ENCODE measurements at regions not wholly inside any gene's neighbourhood (a gene's known extent, or its start where the extent isn't known, plus 50 kb on each side); places are given as distances from the start of the nearest gene placed in this dataset.

GRCh38 chr10:25820472-25820871, 113.6 kb upstream of the MYO3A start:
- peaks cover 0 to 4% (median 0%) of the 10 kb centered on the region in 4 donors for H3K9me3 ChIP-seq
- no peak overlapping the region for H3K27ac ChIP-seq
- no peaks in the 10 kb centered on the region for H3K36me3 ChIP-seq
- no peak overlapping the region for H3K4me3 ChIP-seq
- DNase-seq, result no peak
- no peaks in the 10 kb centered on the region for H3K27me3 ChIP-seq
- no peaks in the 10 kb centered on the region for H3K4me1 ChIP-seq
- 65 to 74% (median 67%) methylated on average over 2 of the region's 2 CpGs for WGBS, 5 donors
- TF ChIP-seq, protein P1, sequence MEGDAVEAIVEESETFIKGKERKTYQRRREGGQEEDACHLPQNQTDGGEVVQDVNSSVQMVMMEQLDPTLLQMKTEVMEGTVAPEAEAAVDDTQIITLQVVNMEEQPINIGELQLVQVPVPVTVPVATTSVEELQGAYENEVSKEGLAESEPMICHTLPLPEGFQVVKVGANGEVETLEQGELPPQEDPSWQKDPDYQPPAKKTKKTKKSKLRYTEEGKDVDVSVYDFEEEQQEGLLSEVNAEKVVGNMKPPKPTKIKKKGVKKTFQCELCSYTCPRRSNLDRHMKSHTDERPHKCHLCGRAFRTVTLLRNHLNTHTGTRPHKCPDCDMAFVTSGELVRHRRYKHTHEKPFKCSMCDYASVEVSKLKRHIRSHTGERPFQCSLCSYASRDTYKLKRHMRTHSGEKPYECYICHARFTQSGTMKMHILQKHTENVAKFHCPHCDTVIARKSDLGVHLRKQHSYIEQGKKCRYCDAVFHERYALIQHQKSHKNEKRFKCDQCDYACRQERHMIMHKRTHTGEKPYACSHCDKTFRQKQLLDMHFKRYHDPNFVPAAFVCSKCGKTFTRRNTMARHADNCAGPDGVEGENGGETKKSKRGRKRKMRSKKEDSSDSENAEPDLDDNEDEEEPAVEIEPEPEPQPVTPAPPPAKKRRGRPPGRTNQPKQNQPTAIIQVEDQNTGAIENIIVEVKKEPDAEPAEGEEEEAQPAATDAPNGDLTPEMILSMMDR (IDR thresholded peaks at IDR 0.05), result no peak
- TF ChIP-seq EP300 (IDR thresholded peaks at IDR 0.05), result no peak
- no peak for TF ChIP-seq POLR2A (IDR thresholded peaks at IDR 0.05)
- TF ChIP-seq POLR2AphosphoS5 (IDR thresholded peaks at IDR 0.05), result no peak
- intact Hi-C loops (cut with DNase I; ENCODE audit: low total_unique reads), result no loop called here

DNA sequence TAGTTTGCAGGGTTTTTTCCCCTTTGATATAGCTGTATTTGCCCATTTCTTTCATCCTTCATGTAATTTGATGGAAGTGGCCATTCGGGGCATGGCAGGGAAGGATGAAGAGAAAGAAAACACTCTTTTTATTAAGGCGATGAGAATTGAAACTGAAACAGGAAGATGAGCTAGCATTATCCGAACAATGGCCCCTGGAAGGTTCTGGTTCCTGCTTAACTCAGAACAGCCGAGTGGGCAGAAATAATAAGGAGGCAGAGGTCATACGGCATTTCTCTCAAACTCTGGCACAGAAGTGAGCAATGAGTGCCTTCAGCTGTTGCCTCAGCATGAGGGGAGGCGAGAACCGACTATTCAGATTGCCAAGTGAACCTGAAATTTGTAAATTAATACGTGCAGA, 113.2 kb upstream of the MYO3A start:
- Histone ChIP-seq H3K36me3 (no peaks in the 10 kb centered on the region), H3K4me3 (no peak overlapping the region), H3K27ac (no peak overlapping the region), H3K27me3 (no peaks in the 10 kb centered on the region), H3K9me3 (peaks cover 0 to under 1% (median 0%) of the 10 kb centered on the region in 4 donors), H3K4me1 (no peaks in the 10 kb centered on the region)
- TF ChIP-seq EP300 (IDR thresholded peaks at IDR 0.05) (no peak), POLR2A (IDR thresholded peaks at IDR 0.05) (no peak), POLR2AphosphoS5 (IDR thresholded peaks at IDR 0.05) (no peak)
- TF ChIP-seq, protein P1 (IDR thresholded peaks at IDR 0.05), result no peak
- intact Hi-C loops (cut with DNase I; ENCODE audit: low total_unique reads), result no loop called here
- DNase-seq, result peak in 1 of 2 donors; percentile 10
- 64 to 73% (median 71%) methylated on average over 8 of the region's 8 CpGs for WGBS, 5 donors

- no peaks in the 10 kb centered on the region for H3K4me1 ChIP-seq
- intact Hi-C loops (cut with DNase I; ENCODE audit: low total_unique reads), result no loop called here
Measured at GRCh38 chr10:25824050-25824449, 110.0 kb upstream of the MYO3A start.

GRCh38 chr10:25828475-25828874, 105.6 kb upstream of the MYO3A start:
- Histone ChIP-seq H3K27me3 (peaks cover 0 to 3% (median 0%) of the 10 kb centered on the region in 3 donors), H3K4me1 (no peaks in the 10 kb centered on the region), H3K36me3 (no peaks in the 10 kb centered on the region), H3K4me3 (no peak overlapping the region), H3K9me3 (no peaks in the 10 kb centered on the region), H3K27ac (no peak overlapping the region)
- TF ChIP-seq POLR2AphosphoS5 (IDR thresholded peaks at IDR 0.05) (no peak), POLR2A (IDR thresholded peaks at IDR 0.05) (no peak), EP300 (IDR thresholded peaks at IDR 0.05) (no peak)
- TF ChIP-seq, protein P1 (IDR thresholded peaks at IDR 0.05), result no peak
- intact Hi-C loops (cut with DNase I; ENCODE audit: low total_unique reads), result no loop called here
- 11 to 22% (median 19%) methylated on average over 4 of the region's 4 CpGs for WGBS, 5 donors
- DNase-seq, result no peak

More at GRCh38 chr10:25824050-25824449, 110.0 kb upstream of the MYO3A start:
- TF ChIP-seq EP300 (IDR thresholded peaks at IDR 0.05) (no peak), POLR2A (IDR thresholded peaks at IDR 0.05) (no peak), POLR2AphosphoS5 (IDR thresholded peaks at IDR 0.05) (no peak)
- TF ChIP-seq, protein P1 (IDR thresholded peaks at IDR 0.05), result no peak
- peaks cover 0 to 3% (median 0%) of the 10 kb centered on the region in 3 donors for H3K27me3 ChIP-seq
- no peaks in the 10 kb centered on the region for H3K36me3 ChIP-seq
- H3K4me3 ChIP-seq, result no peak overlapping the region
- no peak overlapping the region for H3K27ac ChIP-seq
- no peak for DNase-seq
- H3K9me3 ChIP-seq, result no peaks in the 10 kb centered on the region
- 36 to 53% (median 41%) methylated on average over 4 of the region's 4 CpGs for WGBS, 5 donors

Data from stomach (tissue), 8 donors.